ENCODE measurements at regions not wholly inside any gene's neighbourhood (a gene's known extent, or its start where the extent isn't known, plus 50 kb on each side); places are given as distances from the start of the nearest gene placed in this dataset.

DNA sequence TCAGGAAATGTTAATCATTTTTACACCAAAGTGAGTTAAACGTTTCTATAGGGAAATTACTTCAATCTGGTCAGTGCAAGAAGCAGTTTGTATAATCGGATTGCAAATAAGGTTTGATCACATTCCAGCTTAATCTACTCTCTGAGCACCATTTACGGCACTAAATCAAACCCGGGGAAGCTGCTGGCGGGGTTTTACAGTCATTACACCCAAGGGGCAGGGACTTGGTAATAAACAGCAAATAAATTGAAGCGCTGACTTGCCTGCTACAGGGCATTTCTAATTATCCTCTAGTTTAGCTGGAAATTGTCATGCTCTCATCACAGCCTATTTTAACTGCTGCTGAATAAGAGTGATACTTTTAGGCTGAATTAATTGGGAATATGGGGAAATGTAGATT lies 152.1 kb upstream of the SOX21 start:
- TF ChIP-seq, protein P1, sequence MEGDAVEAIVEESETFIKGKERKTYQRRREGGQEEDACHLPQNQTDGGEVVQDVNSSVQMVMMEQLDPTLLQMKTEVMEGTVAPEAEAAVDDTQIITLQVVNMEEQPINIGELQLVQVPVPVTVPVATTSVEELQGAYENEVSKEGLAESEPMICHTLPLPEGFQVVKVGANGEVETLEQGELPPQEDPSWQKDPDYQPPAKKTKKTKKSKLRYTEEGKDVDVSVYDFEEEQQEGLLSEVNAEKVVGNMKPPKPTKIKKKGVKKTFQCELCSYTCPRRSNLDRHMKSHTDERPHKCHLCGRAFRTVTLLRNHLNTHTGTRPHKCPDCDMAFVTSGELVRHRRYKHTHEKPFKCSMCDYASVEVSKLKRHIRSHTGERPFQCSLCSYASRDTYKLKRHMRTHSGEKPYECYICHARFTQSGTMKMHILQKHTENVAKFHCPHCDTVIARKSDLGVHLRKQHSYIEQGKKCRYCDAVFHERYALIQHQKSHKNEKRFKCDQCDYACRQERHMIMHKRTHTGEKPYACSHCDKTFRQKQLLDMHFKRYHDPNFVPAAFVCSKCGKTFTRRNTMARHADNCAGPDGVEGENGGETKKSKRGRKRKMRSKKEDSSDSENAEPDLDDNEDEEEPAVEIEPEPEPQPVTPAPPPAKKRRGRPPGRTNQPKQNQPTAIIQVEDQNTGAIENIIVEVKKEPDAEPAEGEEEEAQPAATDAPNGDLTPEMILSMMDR (IDR thresholded peaks at IDR 0.05; ENCODE audit: borderline replicate concordance, extremely low read depth, low read length, poor library complexity, severe bottlenecking) = no peak
- TF ChIP-seq EZH2 (IDR thresholded peaks at IDR 0.05; ENCODE audit: borderline replicate concordance, low read depth, low read length, severe bottlenecking) = no peak

Measured in DND-41 (cell line).